Breast epithelium (tissue), 4 donors: ENCODE measurements at regions not wholly inside any gene's neighbourhood (a gene's known extent, or its start where the extent isn't known, plus 50 kb on each side); places are given as distances from the start of the nearest gene placed in this dataset.

Source experiments
- DNase-seq, 2 donors: peaks; one replicate each; pipeline ENCODE4 v3.0.0-alpha.2; 2019; ENCODE audit warnings: low spot score in 2 of 2
- H3K27ac ChIP-seq, 2 donors: fragments of 200-600 bp; sonication (generic) in 1 of 2; one replicate each; pipeline ENCODE4 v1.5.1; 2016 to 2019; ENCODE audit warnings: mild to moderate bottlenecking in 1 of 2
- H3K27me3 ChIP-seq, 2 donors: fragments of 200-600 bp; sonication (generic) in 1 of 2; one replicate each; pipeline versions ENCODE4 v1.5.1 to v1.6.0; 2017 to 2019; ENCODE audit warnings: control low read depth in 1 of 2, mild to moderate bottlenecking in 1 of 2
- H3K36me3 ChIP-seq: fragments of 200-600 bp; one replicate; pipeline ENCODE4 v1.5.1; 2019
- H3K4me1 ChIP-seq, 2 donors: fragments of 200-600 bp; sonication (generic); one replicate each; pipeline ENCODE4 v1.5.1; 2016 to 2019; ENCODE audit warnings: control low read depth in 1 of 2
- H3K4me3 ChIP-seq, 3 donors: fragments of 200-600 bp; sonication (generic); 1 replicate in 2 of 3; 2 replicates in 1 of 3; pipeline ENCODE4 v1.5.1; 2016 to 2019; ENCODE audit warnings: mild to moderate bottlenecking in 3 of 3, moderate library complexity in 2 of 3
- H3K9me3 ChIP-seq, 2 donors: fragments of 200-600 bp; sonication (generic) in 1 of 2; one replicate each; pipeline ENCODE4 v1.5.1; 2016 to 2019; ENCODE audit warnings: control low read depth in 1 of 2
- POLR2A ChIP-seq: fragments of 450-650 bp; IDR thresholded peaks from one replicate; pipeline ENCODE4 v1.6.1; 2016; ENCODE audit warnings: antibody characterized with exemption, mild to moderate bottlenecking, moderate library complexity
- POLR2AphosphoS5 ChIP-seq, 3 donors: sonication (generic); formaldehyde crosslinking; IDR thresholded peaks; one replicate each; pipeline ENCODE4 v1.6.1; 2017; ENCODE audit warnings: antibody characterized with exemption in 3 of 3
- intact Hi-C: fragments of 100-400 bp; cut with DNase I; formaldehyde crosslinking; loops from one replicate; pipeline ENCODE4 v1.15.1; 2023; ENCODE audit warnings: low total_unique reads
- TF ChIP-seq, protein P1 (sequence below), 3 donors: fragments of 450-650 bp; IDR thresholded peaks; one replicate each; pipeline ENCODE4 v1.5.1; 2016 to 2017; ENCODE audit warnings: antibody characterized with exemption in 3 of 3, mild to moderate bottlenecking in 3 of 3, moderate library complexity in 3 of 3

DNA sequence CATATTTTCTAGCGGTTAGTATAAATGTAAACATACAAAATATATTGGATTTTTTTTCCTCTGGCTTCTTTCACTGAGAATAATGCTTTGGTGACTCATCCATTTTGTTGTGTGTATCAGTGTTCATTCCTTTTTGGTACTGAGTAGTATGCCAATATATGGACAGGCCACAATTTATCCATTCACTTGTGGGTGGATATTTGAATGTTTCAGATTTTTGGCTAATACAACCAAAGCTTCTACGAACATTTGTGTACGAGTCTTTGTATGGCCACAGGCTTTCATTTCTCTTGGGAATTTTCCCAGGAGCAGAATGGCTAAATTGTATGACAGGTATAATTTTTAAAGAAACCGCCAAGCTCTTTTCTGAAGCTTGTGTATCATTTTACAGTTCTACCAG lies 677.5 kb downstream of the HDGFL1 start:
- intact Hi-C loops: no loop called here
- H3K36me3 ChIP-seq: no peaks in the 10 kb centered on the region
- H3K27me3 ChIP-seq: no peaks in the 10 kb centered on the region
- DNase-seq: no peak
- H3K4me1 ChIP-seq: no peaks in the 10 kb centered on the region
- H3K27ac ChIP-seq: no peak overlapping the region
- H3K4me3 ChIP-seq: no peak overlapping the region
- H3K9me3 ChIP-seq: peaks cover 1 to 3% of the 10 kb centered on the region in 2 donors
- TF ChIP-seq, protein P1, sequence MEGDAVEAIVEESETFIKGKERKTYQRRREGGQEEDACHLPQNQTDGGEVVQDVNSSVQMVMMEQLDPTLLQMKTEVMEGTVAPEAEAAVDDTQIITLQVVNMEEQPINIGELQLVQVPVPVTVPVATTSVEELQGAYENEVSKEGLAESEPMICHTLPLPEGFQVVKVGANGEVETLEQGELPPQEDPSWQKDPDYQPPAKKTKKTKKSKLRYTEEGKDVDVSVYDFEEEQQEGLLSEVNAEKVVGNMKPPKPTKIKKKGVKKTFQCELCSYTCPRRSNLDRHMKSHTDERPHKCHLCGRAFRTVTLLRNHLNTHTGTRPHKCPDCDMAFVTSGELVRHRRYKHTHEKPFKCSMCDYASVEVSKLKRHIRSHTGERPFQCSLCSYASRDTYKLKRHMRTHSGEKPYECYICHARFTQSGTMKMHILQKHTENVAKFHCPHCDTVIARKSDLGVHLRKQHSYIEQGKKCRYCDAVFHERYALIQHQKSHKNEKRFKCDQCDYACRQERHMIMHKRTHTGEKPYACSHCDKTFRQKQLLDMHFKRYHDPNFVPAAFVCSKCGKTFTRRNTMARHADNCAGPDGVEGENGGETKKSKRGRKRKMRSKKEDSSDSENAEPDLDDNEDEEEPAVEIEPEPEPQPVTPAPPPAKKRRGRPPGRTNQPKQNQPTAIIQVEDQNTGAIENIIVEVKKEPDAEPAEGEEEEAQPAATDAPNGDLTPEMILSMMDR (IDR thresholded peaks at IDR 0.05): no peak
- no peak for TF ChIP-seq POLR2A
- no peak for TF ChIP-seq POLR2AphosphoS5 (IDR thresholded peaks at IDR 0.05)

DNA sequence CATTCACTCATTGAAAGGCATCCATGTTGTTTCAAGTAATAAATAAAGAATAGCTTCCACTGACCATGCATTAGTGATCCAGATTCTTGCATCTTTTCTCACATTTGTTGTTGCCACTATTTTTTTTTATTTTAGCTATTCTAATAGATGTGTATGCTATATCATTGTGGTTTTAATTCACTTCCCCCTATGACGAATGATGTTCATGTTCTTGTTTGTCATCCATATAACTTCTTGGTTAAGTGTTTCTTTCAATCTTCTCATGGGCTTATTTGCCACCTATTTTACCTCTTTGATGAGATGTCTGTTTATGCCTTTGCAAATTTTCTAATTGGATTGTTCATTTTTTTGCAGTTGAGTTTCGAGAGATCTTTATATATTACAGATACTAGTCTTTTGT lies 681.2 kb downstream of the HDGFL1 start:
- TF ChIP-seq POLR2A (no peak), POLR2AphosphoS5 (IDR thresholded peaks at IDR 0.05) (no peak)
- TF ChIP-seq, protein P1 (IDR thresholded peaks at IDR 0.05): no peak
- Histone ChIP-seq H3K27me3 (no peaks in the 10 kb centered on the region), H3K4me3 (no peak overlapping the region), H3K27ac (no peak overlapping the region), H3K4me1 (no peaks in the 10 kb centered on the region), H3K9me3 (peaks cover 5 to 9% of the 10 kb centered on the region in 2 donors), H3K36me3 (no peaks in the 10 kb centered on the region)
- intact Hi-C loops: no loop called here
- DNase-seq: no peak

DNA sequence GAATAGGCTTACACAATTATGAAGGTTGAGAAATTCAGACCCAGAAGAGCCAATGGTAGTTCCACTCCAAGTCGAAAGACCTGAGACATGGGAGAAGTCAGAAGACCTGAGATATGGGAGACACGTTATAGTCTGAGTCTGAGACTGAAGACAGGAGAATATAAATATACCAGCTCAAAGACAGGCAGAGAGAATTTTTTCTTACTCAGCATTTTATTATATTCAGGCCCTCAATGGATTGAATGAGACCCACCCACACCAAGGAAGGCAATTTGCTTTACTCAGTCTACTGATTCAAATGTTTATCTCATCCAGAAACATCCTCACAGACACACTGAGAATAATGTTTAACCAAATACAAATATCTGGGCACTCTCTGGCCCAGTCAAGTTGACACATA lies 693.5 kb downstream of the HDGFL1 start:
- no peak for DNase-seq
- Histone ChIP-seq H3K4me3 (no peak overlapping the region), H3K9me3 (peaks cover 5 to 14% of the 10 kb centered on the region in 2 donors), H3K4me1 (no peaks in the 10 kb centered on the region), H3K27me3 (no peaks in the 10 kb centered on the region), H3K27ac (no peak overlapping the region), H3K36me3 (peaks cover 4% of the 10 kb centered on the region)
- intact Hi-C loops: no loop called here
- TF ChIP-seq, protein P1 (IDR thresholded peaks at IDR 0.05): no peak
- no peak for TF ChIP-seq POLR2A

DNA sequence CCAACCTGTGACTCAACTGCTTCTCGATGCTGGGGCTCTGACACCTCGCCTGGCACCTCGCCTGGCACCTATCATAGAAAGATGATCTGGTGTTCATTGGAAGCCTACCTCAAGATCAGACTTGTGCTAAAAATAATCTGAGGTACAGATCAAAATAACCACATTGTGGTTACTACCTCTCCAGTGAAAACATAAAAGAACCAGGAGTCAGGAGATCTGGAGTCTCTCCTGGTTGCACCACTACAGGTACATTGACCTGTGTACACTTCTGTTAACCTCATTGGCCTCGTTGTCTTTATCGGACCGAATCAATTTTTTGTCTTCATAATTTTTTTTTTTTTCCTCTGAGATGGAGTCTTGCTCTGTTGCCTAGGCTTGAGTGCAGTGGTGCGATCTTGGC lies 695.9 kb downstream of the HDGFL1 start:
- Histone ChIP-seq H3K36me3 (peaks cover 4% of the 10 kb centered on the region), H3K4me3 (no peak overlapping the region), H3K4me1 (no peaks in the 10 kb centered on the region), H3K27ac (no peak overlapping the region), H3K9me3 (peaks cover 0 to 3% of the 10 kb centered on the region in 2 donors), H3K27me3 (no peaks in the 10 kb centered on the region)
- intact Hi-C loops: no loop called here
- TF ChIP-seq, protein P1 (IDR thresholded peaks at IDR 0.05): no peak
- TF ChIP-seq POLR2A (no peak), POLR2AphosphoS5 (IDR thresholded peaks at IDR 0.05) (no peak)
- no peak for DNase-seq

DNA sequence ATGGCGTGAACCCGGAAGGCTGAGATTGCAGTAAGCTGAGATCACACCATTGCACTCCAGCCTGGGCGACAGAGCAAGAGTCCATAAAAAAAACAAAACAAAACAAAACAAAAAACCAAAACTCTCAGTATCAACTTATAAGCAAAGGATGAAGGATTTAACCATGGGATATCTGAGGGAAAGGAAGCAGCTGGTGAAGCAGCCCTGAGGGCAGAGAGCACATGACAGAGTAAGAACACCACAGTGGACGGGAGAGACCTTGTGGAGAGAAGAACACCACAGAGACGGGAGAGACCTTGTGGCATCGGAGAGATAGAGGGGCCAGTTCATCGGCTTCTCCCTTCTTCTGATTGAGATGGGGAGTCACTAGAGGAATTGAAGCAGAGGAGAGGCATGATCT lies 697.2 kb downstream of the HDGFL1 start:
- no peaks in the 10 kb centered on the region for H3K4me1 ChIP-seq
- no peak for DNase-seq
- H3K27me3 ChIP-seq: no peaks in the 10 kb centered on the region
- TF ChIP-seq POLR2A: no peak
- no peak for TF ChIP-seq POLR2AphosphoS5 (IDR thresholded peaks at IDR 0.05)
- TF ChIP-seq, protein P1 (IDR thresholded peaks at IDR 0.05): no peak
- H3K36me3 ChIP-seq: peaks cover 4% of the 10 kb centered on the region
- no peak overlapping the region for H3K27ac ChIP-seq
- H3K9me3 ChIP-seq: no peaks in the 10 kb centered on the region
- intact Hi-C loops: no loop called here
- H3K4me3 ChIP-seq: no peak overlapping the region
